RWPE2 (cell line): ENCODE measurements at regions not wholly inside any gene's neighbourhood (a gene's known extent, or its start where the extent isn't known, plus 50 kb on each side); places are given as distances from the start of the nearest gene placed in this dataset.

Source experiments
- ATAC-seq: fragments of 200-7000 bp; cut with Tn5 transposase; 3 replicates; pipeline ENCODE4 v1.9.1; 2021; ENCODE audit warnings: low read depth
- DNase-seq: peaks from one replicate; pipeline ENCODE4 v3.0.0-alpha.2; 2020; ENCODE audit warnings: low spot score
- H3K27ac ChIP-seq: fragments of 450-650 bp; 2 replicates; pipeline ENCODE4 v1.5.1; 2017; ENCODE audit warnings: mild to moderate bottlenecking; ENCODE audit not compliant: poor library complexity, severe bottlenecking
- H3K27me3 ChIP-seq: fragments of 250-450 bp; sonication (Bioruptor Pico); 2 replicates; pipeline ENCODE4 v1.5.1; 2021; ENCODE audit warnings: mild to moderate bottlenecking, moderate library complexity; ENCODE audit not compliant: insufficient read depth, poor library complexity, severe bottlenecking
- H3K36me3 ChIP-seq: fragments of 250-450 bp; sonication (Bioruptor Pico); 2 replicates; pipeline ENCODE4 v1.5.1; 2020; ENCODE audit warnings: low read depth, mild to moderate bottlenecking, moderate library complexity
- H3K4me1 ChIP-seq: fragments of 250-450 bp; sonication (Bioruptor Pico); 2 replicates; pipeline ENCODE4 v1.5.1; 2021; ENCODE audit warnings: mild to moderate bottlenecking, moderate library complexity; ENCODE audit not compliant: insufficient read depth, poor library complexity, severe bottlenecking
- H3K4me3 ChIP-seq: fragments of 250-450 bp; sonication (Bioruptor Pico); 2 replicates; pipeline ENCODE4 v1.5.1; 2021; ENCODE audit warnings: mild to moderate bottlenecking, moderate library complexity; ENCODE audit not compliant: severe bottlenecking
- H3K9me3 ChIP-seq: fragments of 250-450 bp; sonication (Bioruptor Pico); 2 replicates; pipeline ENCODE4 v1.5.1; 2021; ENCODE audit warnings: mild to moderate bottlenecking, moderate library complexity; ENCODE audit not compliant: severe bottlenecking
- CTCF ChIP-seq: fragments of 450-650 bp; IDR thresholded peaks from one replicate; pipeline ENCODE4 v1.5.1; 2017; ENCODE audit warnings: mild to moderate bottlenecking, moderate library complexity; ENCODE audit not compliant: poor library complexity, severe bottlenecking

GRCh38 chr3:177545964-177546363 lies 348.7 kb upstream of the TBL1XR1 start:
- no peak for DNase-seq
- H3K4me1 ChIP-seq = no peaks in the 10 kb centered on the region
- H3K36me3 ChIP-seq = no peaks in the 10 kb centered on the region
- no peaks in the 10 kb centered on the region for H3K27me3 ChIP-seq
- no peak overlapping the region for H3K27ac ChIP-seq
- no peak for ATAC-seq
- H3K9me3 ChIP-seq = no peaks in the 10 kb centered on the region
- no peak for TF ChIP-seq CTCF
- no peak overlapping the region for H3K4me3 ChIP-seq

GRCh38 chr3:177547711-177548350 lies 350.5 kb upstream of the TBL1XR1 start:
- ATAC-seq = no peak
- DNase-seq = no peak
- no peak for TF ChIP-seq CTCF

GRCh38 chr3:177550667-177551066 lies 353.4 kb upstream of the TBL1XR1 start:
- Histone ChIP-seq H3K4me1 (peaks cover 7% of the 10 kb centered on the region), H3K4me3 (no peak overlapping the region), H3K36me3 (no peaks in the 10 kb centered on the region), H3K9me3 (no peaks in the 10 kb centered on the region), H3K27me3 (no peaks in the 10 kb centered on the region), H3K27ac (no peak overlapping the region)
- no peak for DNase-seq
- ATAC-seq = no peak
- TF ChIP-seq CTCF = no peak

More at GRCh38 chr3:177547711-177548350, 350.5 kb upstream of the TBL1XR1 start:
- H3K27me3 ChIP-seq = no peaks in the 10 kb centered on the region
- no peaks in the 10 kb centered on the region for H3K4me1 ChIP-seq
- H3K4me3 ChIP-seq = no peak overlapping the region
- no peaks in the 10 kb centered on the region for H3K9me3 ChIP-seq
- H3K27ac ChIP-seq = no peak overlapping the region
- no peaks in the 10 kb centered on the region for H3K36me3 ChIP-seq

GRCh38 chr3:177551431-177551836 lies 354.2 kb upstream of the TBL1XR1 start:
- Histone ChIP-seq H3K36me3 (no peaks in the 10 kb centered on the region), H3K27me3 (no peaks in the 10 kb centered on the region), H3K27ac (no peak overlapping the region), H3K4me1 (peaks cover 7% of the 10 kb centered on the region), H3K9me3 (no peaks in the 10 kb centered on the region), H3K4me3 (no peak overlapping the region)
- no peak for ATAC-seq
- no peak for TF ChIP-seq CTCF
- DNase-seq = no peak

- H3K36me3 ChIP-seq = no peaks in the 10 kb centered on the region
- ATAC-seq (no peak), DNase-seq (no peak)
- no peaks in the 10 kb centered on the region for H3K9me3 ChIP-seq
- no peaks in the 10 kb centered on the region for H3K27me3 ChIP-seq
- peaks cover 7% of the 10 kb centered on the region for H3K4me1 ChIP-seq
- TF ChIP-seq CTCF = no peak
- no peak overlapping the region for H3K4me3 ChIP-seq
- no peak overlapping the region for H3K27ac ChIP-seq
Observed at GRCh38 chr3:177552051-177552450, 354.8 kb upstream of the TBL1XR1 start.
